Adrenal gland (tissue), 5 donors: ENCODE measurements at regions not wholly inside any gene's neighbourhood (a gene's known extent, or its start where the extent isn't known, plus 50 kb on each side); places are given as distances from the start of the nearest gene placed in this dataset.

Experiments
- POLR2A ChIP-seq, 2 donors: fragments of 450-650 bp; IDR thresholded peaks; one replicate each; pipeline ENCODE4 v1.6.1; 2017; ENCODE audit warnings: antibody characterized with exemption in 2 of 2, mild to moderate bottlenecking in 2 of 2, moderate library complexity in 1 of 2
- TF ChIP-seq, protein P1 (sequence below), 6 experiments: fragments of 450-650 bp in 4 of 6; fragments of 200-600 bp in 2 of 6; sonication (generic) in 1 of 6; IDR thresholded peaks; 1 replicate in 5 of 6; 2 replicates in 1 of 6; pipeline versions ENCODE4 v1.5.1 to v1.8.0; 2016 to 2021; ENCODE audit warnings: antibody characterized with exemption in 6 of 6, mild to moderate bottlenecking in 2 of 6, moderate library complexity in 1 of 6
- donor health status: DM: no; HTN: no; CAD: no.

GRCh38 chr4:27524224-27524623, 663.6 kb downstream of the STIM2 start:
- TF ChIP-seq, protein P1, sequence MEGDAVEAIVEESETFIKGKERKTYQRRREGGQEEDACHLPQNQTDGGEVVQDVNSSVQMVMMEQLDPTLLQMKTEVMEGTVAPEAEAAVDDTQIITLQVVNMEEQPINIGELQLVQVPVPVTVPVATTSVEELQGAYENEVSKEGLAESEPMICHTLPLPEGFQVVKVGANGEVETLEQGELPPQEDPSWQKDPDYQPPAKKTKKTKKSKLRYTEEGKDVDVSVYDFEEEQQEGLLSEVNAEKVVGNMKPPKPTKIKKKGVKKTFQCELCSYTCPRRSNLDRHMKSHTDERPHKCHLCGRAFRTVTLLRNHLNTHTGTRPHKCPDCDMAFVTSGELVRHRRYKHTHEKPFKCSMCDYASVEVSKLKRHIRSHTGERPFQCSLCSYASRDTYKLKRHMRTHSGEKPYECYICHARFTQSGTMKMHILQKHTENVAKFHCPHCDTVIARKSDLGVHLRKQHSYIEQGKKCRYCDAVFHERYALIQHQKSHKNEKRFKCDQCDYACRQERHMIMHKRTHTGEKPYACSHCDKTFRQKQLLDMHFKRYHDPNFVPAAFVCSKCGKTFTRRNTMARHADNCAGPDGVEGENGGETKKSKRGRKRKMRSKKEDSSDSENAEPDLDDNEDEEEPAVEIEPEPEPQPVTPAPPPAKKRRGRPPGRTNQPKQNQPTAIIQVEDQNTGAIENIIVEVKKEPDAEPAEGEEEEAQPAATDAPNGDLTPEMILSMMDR (IDR thresholded peaks at IDR 0.05) = no peak
- no peak for TF ChIP-seq POLR2A (IDR thresholded peaks at IDR 0.05)
